ENCODE measurements at regions not wholly inside any gene's neighbourhood (a gene's known extent, or its start where the extent isn't known, plus 50 kb on each side); places are given as distances from the start of the nearest gene placed in this dataset.

- DNase-seq = no peak
Observed at GRCh38 chr2:204437815-204438756, 107.2 kb upstream of the PARD3B start.

- no peak for DNase-seq
Observed at GRCh38 chr2:204441316-204441715, 104.0 kb upstream of the PARD3B start.

GRCh38 chr2:204445149-204445548 lies 100.1 kb upstream of the PARD3B start:
- DNase-seq = no peak

GRCh38 chr2:204447722-204448121 lies 97.6 kb upstream of the PARD3B start:
- no peak for DNase-seq

- DNase-seq = no peak
Observed at GRCh38 chr2:204449977-204450376, 95.3 kb upstream of the PARD3B start.

GRCh38 chr2:204451766-204452165 lies 93.5 kb upstream of the PARD3B start:
- DNase-seq = no peak

- peak; percentile 91 for DNase-seq
Observed at GRCh38 chr2:204452464-204453023, 92.7 kb upstream of the PARD3B start.

- DNase-seq = peak; percentile 51
Observed at GRCh38 chr2:204453730-204454167, 91.5 kb upstream of the PARD3B start.

GRCh38 chr2:204454672-204455380 lies 90.4 kb upstream of the PARD3B start:
- no peak for DNase-seq

GRCh38 chr2:204468746-204469429 lies 76.4 kb upstream of the PARD3B start:
- DNase-seq = peak; percentile 10

- DNase-seq = no peak
Observed at GRCh38 chr2:204470178-204470620, 75.1 kb upstream of the PARD3B start.

GRCh38 chr2:204470621-204471196 lies 74.6 kb upstream of the PARD3B start:
- DNase-seq = no peak

- DNase-seq = no peak
Observed at GRCh38 chr2:204472375-204472774, 72.9 kb upstream of the PARD3B start.

- no peak for DNase-seq
Observed at GRCh38 chr2:204473224-204473623, 72.1 kb upstream of the PARD3B start.

GRCh38 chr2:204475399-204475798 lies 69.9 kb upstream of the PARD3B start:
- DNase-seq = no peak

GRCh38 chr2:204477358-204477950 lies 67.8 kb upstream of the PARD3B start:
- no peak for DNase-seq

- DNase-seq = no peak
Observed at GRCh38 chr2:204479557-204479956, 65.7 kb upstream of the PARD3B start.

- no peak for DNase-seq
Observed at GRCh38 chr2:204480676-204481075, 64.6 kb upstream of the PARD3B start.

GRCh38 chr2:204483608-204484081 lies 61.6 kb upstream of the PARD3B start:
- DNase-seq = peak; percentile 79

- no peak for DNase-seq
Observed at GRCh38 chr2:204486321-204486720, 59.0 kb upstream of the PARD3B start.

GRCh38 chr2:204486805-204487204 lies 58.5 kb upstream of the PARD3B start:
- no peak for DNase-seq

Measured in DMS79 treated with DMSO at 0.1 percent for 48 hours (cell line).